NB4 (cell line): ENCODE measurements at regions not wholly inside any gene's neighbourhood (a gene's known extent, or its start where the extent isn't known, plus 50 kb on each side); places are given as distances from the start of the nearest gene placed in this dataset.

ENCODE experiments used
- CTCF ChIP-seq: IDR thresholded peaks from one replicate; pipeline ENCODE4 v1.5.1; 2012; ENCODE audit warnings: low read depth, low read length
- POLR2A ChIP-seq: IDR thresholded peaks from 2 replicates; pipeline ENCODE4 v1.6.1; 2011; ENCODE audit warnings: mild to moderate bottlenecking; ENCODE audit not compliant: insufficient read length; ENCODE audit errors: extremely low read depth

- no peak for TF ChIP-seq POLR2A
- TF ChIP-seq CTCF: no peak
Observed at GRCh38 chr13:73481886-73482445, 423.2 kb downstream of the KLF5 start.
